ENCODE measurements at regions not wholly inside any gene's neighbourhood (a gene's known extent, or its start where the extent isn't known, plus 50 kb on each side); places are given as distances from the start of the nearest gene placed in this dataset.

DNA sequence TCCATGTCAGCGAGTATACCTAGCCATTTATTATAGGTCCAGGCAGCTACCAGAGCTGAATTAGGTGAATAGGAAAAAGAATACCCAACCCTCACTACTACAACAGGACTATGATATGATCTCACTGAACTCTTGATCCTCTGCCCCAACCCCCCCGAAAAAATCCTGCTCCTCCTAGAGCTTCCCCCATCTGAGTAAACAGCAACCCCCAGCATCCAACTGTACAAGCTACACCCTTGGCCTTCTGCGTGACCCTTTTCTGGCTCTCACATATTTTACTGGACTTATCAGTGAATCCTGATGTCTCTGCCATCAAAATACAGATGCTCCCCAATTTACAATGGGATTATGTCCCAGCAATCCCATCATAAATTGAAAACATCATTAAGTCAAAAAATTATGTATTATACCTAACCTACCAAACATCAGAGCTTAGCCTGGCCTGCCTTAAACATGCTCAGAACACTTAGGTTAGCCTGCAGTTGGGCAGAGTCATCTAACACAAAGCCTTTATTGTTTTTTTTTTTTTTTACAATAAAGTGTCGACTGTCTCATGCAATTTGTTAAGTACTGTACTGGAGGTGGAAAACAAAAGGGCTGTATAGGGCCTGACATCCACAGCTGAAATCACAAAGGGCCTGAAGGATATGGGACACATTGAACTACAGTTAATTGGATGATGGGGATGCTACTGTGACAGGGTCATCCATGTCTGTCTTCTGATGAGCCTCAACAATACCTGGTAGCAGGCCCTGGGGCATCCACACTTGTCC, 128.9 kb upstream of the ERCC6L2 start:
- Mint-ChIP-seq H3K27ac (no peak overlapping the region), H3K4me1 (peaks cover 2% of the 10 kb centered on the region), H3K4me3 (no peak overlapping the region), H3K27me3 (peaks cover 12% of the 10 kb centered on the region), H3K9me3 (ENCODE audit: insufficient read depth) (no peaks in the 10 kb centered on the region)
- Histone ChIP-seq H3K4me2 (replicated peaks; ENCODE audit: low read depth, low read length, poor library complexity, severe bottlenecking) (no peak overlapping the region), H4K20me1 (ENCODE audit: control insufficient read depth, insufficient read depth, low read length, poor library complexity, severe bottlenecking) (no peaks in the 10 kb centered on the region), H3K27ac (ENCODE audit: low read length in 2 of 2) (no peak overlapping the region), H3K9ac (ENCODE audit: low read length) (no peak overlapping the region), H3K36me3 (replicated peaks in 1 of 2; ENCODE audit: control extremely low read depth in 1 of 2, control insufficient read depth in 1 of 2, extremely low read depth in 1 of 2, insufficient read depth in 2 of 2, low read length in 1 of 2) (no peaks in the 10 kb centered on the region), H3K79me2 (ENCODE audit: control insufficient read depth, insufficient read depth, low read length) (no peaks in the 10 kb centered on the region), H3K27me3 (replicated peaks in 1 of 4; ENCODE audit: control extremely low read depth in 1 of 4, control insufficient read depth in 3 of 4, insufficient read depth in 4 of 4, low read length in 3 of 4) (peaks cover 0 to 8% (median 2%) of the 10 kb centered on the region in 4 experiments), H3K9me3 (ENCODE audit: control extremely low read depth in 1 of 3, control insufficient read depth in 2 of 3, insufficient read depth in 1 of 3, low read length in 2 of 3) (no peaks in the 10 kb centered on the region), H3K4me1 (ENCODE audit: control insufficient read depth in 2 of 2, insufficient read depth in 2 of 2, low read length in 2 of 2) (peaks cover 0 to 7% of the 10 kb centered on the region in 2 donors), H3K4me3 (ENCODE audit: control extremely low read depth in 1 of 5, extremely low read depth in 1 of 5, insufficient read depth in 1 of 5, low read depth in 2 of 5, low read length in 4 of 5) (no peak overlapping the region), H2AFZ (ENCODE audit: insufficient read depth, low read depth, low read length, poor library complexity, severe bottlenecking) (no peak overlapping the region)
- 93% methylated on average over 3 of the region's 4 CpGs for WGBS (ENCODE audit: insufficient coverage)
- CTCF ChIA-PET, result interaction anchor here (1.2 kb wide), 1 partner anchor 16 kb away, joined by 3 read pairs; no protein-coding TSS in a partner anchor
- no peak for TF ChIP-seq EZH2 (IDR thresholded peaks at IDR 0.05; ENCODE audit: borderline replicate concordance, insufficient read depth, low read depth, low read length, poor library complexity, severe bottlenecking)
- TF ChIP-seq, protein P1, sequence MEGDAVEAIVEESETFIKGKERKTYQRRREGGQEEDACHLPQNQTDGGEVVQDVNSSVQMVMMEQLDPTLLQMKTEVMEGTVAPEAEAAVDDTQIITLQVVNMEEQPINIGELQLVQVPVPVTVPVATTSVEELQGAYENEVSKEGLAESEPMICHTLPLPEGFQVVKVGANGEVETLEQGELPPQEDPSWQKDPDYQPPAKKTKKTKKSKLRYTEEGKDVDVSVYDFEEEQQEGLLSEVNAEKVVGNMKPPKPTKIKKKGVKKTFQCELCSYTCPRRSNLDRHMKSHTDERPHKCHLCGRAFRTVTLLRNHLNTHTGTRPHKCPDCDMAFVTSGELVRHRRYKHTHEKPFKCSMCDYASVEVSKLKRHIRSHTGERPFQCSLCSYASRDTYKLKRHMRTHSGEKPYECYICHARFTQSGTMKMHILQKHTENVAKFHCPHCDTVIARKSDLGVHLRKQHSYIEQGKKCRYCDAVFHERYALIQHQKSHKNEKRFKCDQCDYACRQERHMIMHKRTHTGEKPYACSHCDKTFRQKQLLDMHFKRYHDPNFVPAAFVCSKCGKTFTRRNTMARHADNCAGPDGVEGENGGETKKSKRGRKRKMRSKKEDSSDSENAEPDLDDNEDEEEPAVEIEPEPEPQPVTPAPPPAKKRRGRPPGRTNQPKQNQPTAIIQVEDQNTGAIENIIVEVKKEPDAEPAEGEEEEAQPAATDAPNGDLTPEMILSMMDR (IDR thresholded peaks at IDR 0.05), result no peak
- ATAC-seq (ENCODE audit: low read depth) (no peak), DNase-seq (no peak)
- POLR2A ChIA-PET, result interaction anchor here (0.7 kb wide), 1 partner anchor 94 kb away, joined by 3 read pairs; no protein-coding TSS in a partner anchor
- intact Hi-C loops (cut with micrococcal nuclease), result no loop called here

DNA sequence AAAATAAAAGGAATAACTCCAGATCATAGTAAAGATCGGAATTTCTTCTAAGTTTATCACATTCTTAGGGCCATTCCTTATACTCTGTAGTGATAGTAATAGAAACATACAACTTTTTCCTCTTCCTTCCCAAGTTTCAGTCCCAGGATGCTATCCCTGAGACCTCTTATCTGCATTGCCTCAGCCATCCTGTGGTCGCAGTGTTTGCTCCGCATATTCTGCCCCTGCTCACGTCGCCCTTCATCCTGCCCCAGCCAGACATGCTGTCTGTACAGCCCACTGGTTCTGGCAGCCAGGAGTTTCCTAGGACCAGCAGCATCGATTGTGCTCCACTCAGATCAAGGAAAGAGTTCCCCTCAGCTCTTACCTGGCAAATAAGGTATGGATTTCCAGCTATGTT, 132.7 kb upstream of the ERCC6L2 start:
- 20% methylated on average over 4 of the region's 6 CpGs for WGBS (ENCODE audit: insufficient coverage)
- POLR2A ChIA-PET, result no interaction called here

More for the DNA sequence above, 132.7 kb upstream of the ERCC6L2 start:
- Mint-ChIP-seq H3K27ac (no peak overlapping the region), H3K27me3 (peaks cover 9% of the 10 kb centered on the region), H3K4me1 (no peaks in the 10 kb centered on the region), H3K9me3 (ENCODE audit: insufficient read depth) (no peaks in the 10 kb centered on the region), H3K4me3 (no peak overlapping the region)
- no peak for TF ChIP-seq EZH2 (IDR thresholded peaks at IDR 0.05; ENCODE audit: borderline replicate concordance, insufficient read depth, low read depth, low read length, poor library complexity, severe bottlenecking)
- TF ChIP-seq, protein P1 (IDR thresholded peaks at IDR 0.05), result no peak
- no peaks in the 10 kb centered on the region for H4K20me1 ChIP-seq (ENCODE audit: control insufficient read depth, insufficient read depth, low read length, poor library complexity, severe bottlenecking)
- H2AFZ ChIP-seq (ENCODE audit: insufficient read depth, low read depth, low read length, poor library complexity, severe bottlenecking), result no peak overlapping the region
- no peaks in the 10 kb centered on the region for H3K36me3 ChIP-seq (replicated peaks in 1 of 2; ENCODE audit: control extremely low read depth in 1 of 2, control insufficient read depth in 1 of 2, extremely low read depth in 1 of 2, insufficient read depth in 2 of 2, low read length in 1 of 2)
- DNase-seq, result no peak
- no peaks in the 10 kb centered on the region for H3K27me3 ChIP-seq (replicated peaks in 1 of 4; ENCODE audit: control extremely low read depth in 1 of 4, control insufficient read depth in 3 of 4, insufficient read depth in 4 of 4, low read length in 3 of 4)
- H3K4me1 ChIP-seq (ENCODE audit: control insufficient read depth in 2 of 2, insufficient read depth in 2 of 2, low read length in 2 of 2), result no peaks in the 10 kb centered on the region
- no peak overlapping the region for H3K27ac ChIP-seq (ENCODE audit: low read length in 2 of 2)
- no peak for ATAC-seq (ENCODE audit: low read depth)
- H3K79me2 ChIP-seq (ENCODE audit: control insufficient read depth, insufficient read depth, low read length), result no peaks in the 10 kb centered on the region
- intact Hi-C loops (cut with micrococcal nuclease), result no loop called here
- CTCF ChIA-PET, result no interaction called here
- no peak overlapping the region for H3K4me3 ChIP-seq (ENCODE audit: control extremely low read depth in 1 of 5, extremely low read depth in 1 of 5, insufficient read depth in 1 of 5, low read depth in 2 of 5, low read length in 4 of 5)
- no peak overlapping the region for H3K4me2 ChIP-seq (replicated peaks; ENCODE audit: low read depth, low read length, poor library complexity, severe bottlenecking)
- H3K9me3 ChIP-seq (ENCODE audit: control extremely low read depth in 1 of 3, control insufficient read depth in 2 of 3, insufficient read depth in 1 of 3, low read length in 2 of 3), result no peaks in the 10 kb centered on the region
- no peak overlapping the region for H3K9ac ChIP-seq (ENCODE audit: low read length)
